Gastroesophageal sphincter (tissue), 4 donors: ENCODE measurements at regions not wholly inside any gene's neighbourhood (a gene's known extent, or its start where the extent isn't known, plus 50 kb on each side); places are given as distances from the start of the nearest gene placed in this dataset.

Source experiments
- ATAC-seq: fragments of 150-250 bp; one replicate; pipeline ENCODE4 v1.9.1; 2016; ENCODE audit warnings: mild to moderate bottlenecking, moderate library complexity
- H3K27ac ChIP-seq, 4 donors: fragments of 200-600 bp; sonication (generic) in 3 of 4; 1 replicate in 3 of 4; 2 replicates in 1 of 4; pipeline ENCODE4 v1.5.1; 2016 to 2019
- H3K27me3 ChIP-seq: fragments of 200-600 bp; sonication (generic); one replicate; pipeline ENCODE4 v1.5.1; 2019
- H3K36me3 ChIP-seq, 2 donors: fragments of 200-600 bp; sonication (generic); one replicate each; pipeline ENCODE4 v1.5.1; 2019; ENCODE audit warnings: control low read depth in 1 of 2
- H3K4me1 ChIP-seq, 3 donors: fragments of 200-600 bp; sonication (generic); 1 replicate in 2 of 3; 2 replicates in 1 of 3; pipeline ENCODE4 v1.5.1; 2016 to 2019; ENCODE audit warnings: control low read depth in 2 of 3
- H3K4me3 ChIP-seq, 2 donors: fragments of 200-600 bp; sonication (generic); one replicate each; pipeline ENCODE4 v1.5.1; 2019; ENCODE audit warnings: mild to moderate bottlenecking in 1 of 2, moderate library complexity in 1 of 2
- H3K9me3 ChIP-seq, 3 donors: fragments of 200-600 bp; sonication (generic); one replicate each; pipeline ENCODE4 v1.5.1; 2017 to 2019; ENCODE audit warnings: control low read depth in 2 of 3
- CTCF ChIP-seq, 4 experiments: fragments of 200-600 bp in 2 of 4; fragments of 450-650 bp in 2 of 4; sonication (generic) in 1 of 4; IDR thresholded peaks; one replicate each; pipeline ENCODE4 v1.5.1; 2017 to 2019; ENCODE audit warnings: antibody characterized with exemption in 4 of 4, mild to moderate bottlenecking in 2 of 4, moderate library complexity in 2 of 4
- EP300 ChIP-seq: sonication (generic); formaldehyde crosslinking; IDR thresholded peaks from one replicate; pipeline ENCODE4 v1.6.1; 2017; ENCODE audit warnings: antibody characterized with exemption, mild to moderate bottlenecking
- POLR2A ChIP-seq, 2 donors: fragments of 450-650 bp; IDR thresholded peaks; one replicate each; pipeline ENCODE4 v1.6.1; 2017; ENCODE audit warnings: antibody characterized with exemption in 2 of 2, mild to moderate bottlenecking in 2 of 2, moderate library complexity in 1 of 2
- POLR2AphosphoS5 ChIP-seq: sonication (generic); formaldehyde crosslinking; IDR thresholded peaks from one replicate; pipeline ENCODE4 v1.6.1; 2017; ENCODE audit warnings: antibody characterized with exemption
- WGBS, 2 donors: methylation state at CpG; one replicate each; pipeline ENCODE4 v1.1.5; 2018; ENCODE audit warnings: low coverage in 1 of 2; 5-methylcytosine and 5-hydroxymethylcytosine counted together

GRCh38 chr5:173410459-173411233, 82.4 kb upstream of the STC2 start:
- Histone ChIP-seq H3K9me3 (no peaks in the 10 kb centered on the region), H3K27ac (peak overlapping the region in 3 of 4 donors; percentile 47 to 68 (median 57)), H3K36me3 (no peaks in the 10 kb centered on the region), H3K4me3 (no peak overlapping the region), H3K27me3 (no peaks in the 10 kb centered on the region), H3K4me1 (peaks cover 0 to 36% (median 7%) of the 10 kb centered on the region in 3 donors)
- ATAC-seq, result peak; percentile 46
- WGBS, 2 donors, result 64 to 69% methylated on average over 3 to 6 of the region's 9 CpGs
- TF ChIP-seq CTCF (IDR thresholded peaks at IDR 0.05) (no peak), POLR2AphosphoS5 (no peak), EP300 (no peak), POLR2A (IDR thresholded peaks at IDR 0.05) (no peak)

- H3K4me1 ChIP-seq, result peaks cover 0 to 36% (median 7%) of the 10 kb centered on the region in 3 donors
- no peak overlapping the region for H3K4me3 ChIP-seq
- no peaks in the 10 kb centered on the region for H3K9me3 ChIP-seq
- no peaks in the 10 kb centered on the region for H3K27me3 ChIP-seq
- no peaks in the 10 kb centered on the region for H3K36me3 ChIP-seq
- H3K27ac ChIP-seq, result no peak overlapping the region
- ATAC-seq, result no peak
- WGBS, 2 donors, result 13 to 37% methylated on average over 1 of the region's 1 CpG
- no peak for TF ChIP-seq CTCF (IDR thresholded peaks at IDR 0.05)
Measured at GRCh38 chr5:173408946-173409345, 80.7 kb upstream of the STC2 start.

GRCh38 chr5:173399851-173400250, 71.6 kb upstream of the STC2 start:
- TF ChIP-seq POLR2A (IDR thresholded peaks at IDR 0.05) (no peak), EP300 (no peak), POLR2AphosphoS5 (no peak), CTCF (IDR thresholded peaks at IDR 0.05) (no peak)
- H3K27ac ChIP-seq, result no peak overlapping the region
- no peaks in the 10 kb centered on the region for H3K4me1 ChIP-seq
- H3K27me3 ChIP-seq, result no peaks in the 10 kb centered on the region
- no peak for ATAC-seq
- no peaks in the 10 kb centered on the region for H3K36me3 ChIP-seq
- no peak overlapping the region for H3K4me3 ChIP-seq
- H3K9me3 ChIP-seq, result no peaks in the 10 kb centered on the region
- 17 to 35% methylated on average over 2 of the region's 2 CpGs for WGBS, 2 donors

- TF ChIP-seq EP300 (no peak), POLR2A (IDR thresholded peaks at IDR 0.05) (no peak), CTCF (IDR thresholded peaks at IDR 0.05) (no peak), POLR2AphosphoS5 (no peak)
- H3K4me3 ChIP-seq, result no peak overlapping the region
- H3K27ac ChIP-seq, result no peak overlapping the region
- H3K9me3 ChIP-seq, result peaks cover 0 to 4% (median 0%) of the 10 kb centered on the region in 3 donors
- no peaks in the 10 kb centered on the region for H3K27me3 ChIP-seq
- WGBS, 2 donors, result 51 to 54% methylated on average over 5 to 6 of the region's 6 CpGs
- H3K4me1 ChIP-seq, result no peaks in the 10 kb centered on the region
- no peak for ATAC-seq
- H3K36me3 ChIP-seq, result no peaks in the 10 kb centered on the region
Measured at GRCh38 chr5:173397516-173397915, 69.3 kb upstream of the STC2 start.

GRCh38 chr5:173396311-173396993, 68.2 kb upstream of the STC2 start:
- Histone ChIP-seq H3K27me3 (no peaks in the 10 kb centered on the region), H3K9me3 (peaks cover 0 to 9% (median 0%) of the 10 kb centered on the region in 3 donors), H3K36me3 (no peaks in the 10 kb centered on the region), H3K4me1 (no peaks in the 10 kb centered on the region), H3K4me3 (no peak overlapping the region), H3K27ac (no peak overlapping the region)
- no peak for TF ChIP-seq EP300
- TF ChIP-seq CTCF (IDR thresholded peaks at IDR 0.05), result peak in 1 of 4 experiments; percentile 16
- no peak for TF ChIP-seq POLR2A (IDR thresholded peaks at IDR 0.05)
- no peak for TF ChIP-seq POLR2AphosphoS5
- ATAC-seq, result no peak
- 50 to 90% methylated on average over 2 to 4 of the region's 14 CpGs for WGBS, 2 donors
